ENCODE measurements at regions not wholly inside any gene's neighbourhood (a gene's known extent, or its start where the extent isn't known, plus 50 kb on each side); places are given as distances from the start of the nearest gene placed in this dataset.

DNA sequence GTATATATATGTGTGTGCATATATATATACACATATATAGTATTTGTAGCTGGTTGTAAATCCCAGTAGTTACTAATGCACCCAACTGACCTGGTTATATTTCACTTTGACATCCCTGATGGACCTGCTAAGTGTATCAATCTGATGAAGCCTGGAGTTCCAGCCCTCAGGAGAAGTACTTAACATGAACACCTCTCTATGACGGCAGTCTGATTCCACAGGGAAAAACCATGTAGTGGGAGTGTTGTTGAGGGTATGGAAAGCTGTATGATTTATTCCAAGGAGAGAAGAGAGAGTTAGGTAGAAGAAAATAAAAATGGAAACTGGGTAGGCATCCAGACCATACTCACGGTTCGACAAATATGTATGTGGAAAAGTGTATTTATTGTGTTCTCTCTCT lies 531.2 kb upstream of the SEMA6D start:
- no peak overlapping the region; a peak in 1 of 4 replicates for H3K4me2 ChIP-seq (ENCODE audit: insufficient read depth in 1 of 2, low read depth in 2 of 2, low read length in 2 of 2)
- no peak overlapping the region for H3K56ac ChIP-seq (replicated peaks; ENCODE audit: insufficient read length, low read depth, low read length)
- H2BK5ac ChIP-seq (ENCODE audit: low read depth, low read length), result no peak overlapping the region
- H2BK120ac ChIP-seq (replicated peaks; ENCODE audit: low read depth, low read length), result no peak overlapping the region
- H3K18ac ChIP-seq (ENCODE audit: extremely low read depth, low read length), result no peak overlapping the region
- FAIRE-seq, result no peak
- H3K27ac ChIP-seq (ENCODE audit: low read depth, low read length), result no peak overlapping the region
- no peaks in the 10 kb centered on the region for H3K9me3 ChIP-seq (ENCODE audit: insufficient read depth in 2 of 2, low read depth in 1 of 2, low read length in 1 of 2)
- peaks cover 0 to 10% (median 4%) of the 10 kb centered on the region in 4 experiments; a peak in 4 of 7 replicates for H3K4me1 ChIP-seq (replicated peaks in 1 of 4; ENCODE audit: control insufficient read depth in 3 of 4, insufficient read depth in 4 of 4, low read length in 3 of 4)
- no peak overlapping the region for H4K5ac ChIP-seq (ENCODE audit: insufficient read length, low read depth, low read length)
- no peak for DNase-seq (ENCODE audit: low read depth in 1 of 2, low spot score in 2 of 2)
- peaks cover 13% of the 10 kb centered on the region; the same call in 1 of the 2 replicates for H3K23me2 ChIP-seq (ENCODE audit: low read depth, low read length)
- TF ChIP-seq ATF2 (IDR thresholded peaks at IDR 0.05; ENCODE audit: low read length) (no peak), GABPA (IDR thresholded peaks at IDR 0.05; ENCODE audit: borderline replicate concordance, insufficient read depth, low read length) (no peak), GTF2F1 (IDR thresholded peaks at IDR 0.05; ENCODE audit: borderline replicate concordance, low read depth, low read length) (no peak), RFX5 (IDR thresholded peaks at IDR 0.05; ENCODE audit: borderline replicate concordance, low read depth, low read length) (no peak), FOSL1 (IDR thresholded peaks at IDR 0.05; ENCODE audit: insufficient read depth, low read depth, low read length) (no peak)
- H3K23ac ChIP-seq (ENCODE audit: insufficient read length), result no peak overlapping the region
- no peak overlapping the region for H2BK15ac ChIP-seq (ENCODE audit: low read length)
- H2BK12ac ChIP-seq (ENCODE audit: low read depth, low read length), result no peak overlapping the region
- H4K91ac ChIP-seq (replicated peaks; ENCODE audit: insufficient read length, low read length), result no peak overlapping the region
- peaks cover 20 to 69% (median 49%) of the 10 kb centered on the region in 4 experiments for H3K27me3 ChIP-seq (replicated peaks in 1 of 4; ENCODE audit: control insufficient read depth in 3 of 4, extremely low read depth in 1 of 4, insufficient read depth in 3 of 4, low read length in 3 of 4)
- H4K8ac ChIP-seq (ENCODE audit: extremely low read depth, insufficient read depth, low read length), result no peak overlapping the region
- no peak overlapping the region for H3K4me3 ChIP-seq (ENCODE audit: extremely low read depth in 1 of 4, insufficient read depth in 2 of 4, low read depth in 3 of 4, low read length in 4 of 4)
- H3K79me2 ChIP-seq (ENCODE audit: control insufficient read depth in 1 of 2, insufficient read depth in 2 of 2, low read length in 2 of 2), result no peaks in the 10 kb centered on the region
- no peaks in the 10 kb centered on the region for H3K79me1 ChIP-seq (ENCODE audit: low read depth, low read length)
- no peak overlapping the region for H3K9ac ChIP-seq (replicated peaks in 1 of 4; ENCODE audit: extremely low read depth in 1 of 4, low read depth in 3 of 4, low read length in 3 of 4)
- no peaks in the 10 kb centered on the region for H3K36me3 ChIP-seq (ENCODE audit: control insufficient read depth in 2 of 4, insufficient read depth in 4 of 4, low read length in 3 of 4)
- no peak overlapping the region for H3K4ac ChIP-seq (replicated peaks; ENCODE audit: insufficient read length, low read depth, low read length)
- ChIA-PET CTCF (ENCODE audit: partially characterized antibody) (interaction anchor here (0.8 to 1.6 kb wide), 2 partner anchors 9 to 874 kb away, joined by 4 to 5 read pairs; no protein-coding TSS in a partner anchor), POLR2A (ENCODE audit: partially characterized antibody) (no interaction called here)
- 77% methylated on average over 3 of the region's 3 CpGs; no CpG with 5 or more reads in 1 of the 2 experiments for WGBS, 2 experiments (ENCODE audit: extremely low coverage in 1 of 2, insufficient coverage in 1 of 2, insufficient read length in 1 of 2, insufficient replicate concordance in 2 of 2, low coverage in 1 of 2, low lambda C conversion rate in 2 of 2, missing lambda C conversion rate in 1 of 2)
- H4K20me1 ChIP-seq (replicated peaks in 1 of 2; ENCODE audit: control insufficient read depth in 1 of 2, insufficient read depth in 2 of 2, low read length in 2 of 2), result no peaks in the 10 kb centered on the region
- no peak overlapping the region for H2AFZ ChIP-seq (ENCODE audit: low read length)
- H3K14ac ChIP-seq (ENCODE audit: insufficient read length), result no peak overlapping the region
- H2BK20ac ChIP-seq (ENCODE audit: low read length), result no peak overlapping the region
- no peak overlapping the region for H2AK5ac ChIP-seq (ENCODE audit: low read depth, low read length)

Measured in H1 (cell line).